GM12872 (cell line): ENCODE measurements at regions not wholly inside any gene's neighbourhood (a gene's known extent, or its start where the extent isn't known, plus 50 kb on each side); places are given as distances from the start of the nearest gene placed in this dataset.

Experiments
- CTCF ChIP-seq: IDR thresholded peaks from 3 replicates; pipeline ENCODE4 v1.5.1; 2011; ENCODE audit warnings: low read depth, mild to moderate bottlenecking, low read length, moderate library complexity; ENCODE audit not compliant: insufficient read depth

- TF ChIP-seq CTCF, result no peak
These were observed 332.6 kb upstream of the KLF6 start for GRCh38 chr10:4117604-4118003.

GRCh38 chr10:4111643-4112042, 326.6 kb upstream of the KLF6 start:
- no peak for TF ChIP-seq CTCF

GRCh38 chr10:4109469-4109868, 324.5 kb upstream of the KLF6 start:
- no peak for TF ChIP-seq CTCF

GRCh38 chr10:4108693-4109092, 323.7 kb upstream of the KLF6 start:
- TF ChIP-seq CTCF, result no peak

GRCh38 chr10:4107285-4107851, 322.4 kb upstream of the KLF6 start:
- TF ChIP-seq CTCF, result no peak

GRCh38 chr10:4103603-4104002, 318.6 kb upstream of the KLF6 start:
- TF ChIP-seq CTCF, result no peak

- no peak for TF ChIP-seq CTCF
These were observed 317.9 kb upstream of the KLF6 start for GRCh38 chr10:4102802-4103344.
